ENCODE measurements at regions not wholly inside any gene's neighbourhood (a gene's known extent, or its start where the extent isn't known, plus 50 kb on each side); places are given as distances from the start of the nearest gene placed in this dataset.

DNA sequence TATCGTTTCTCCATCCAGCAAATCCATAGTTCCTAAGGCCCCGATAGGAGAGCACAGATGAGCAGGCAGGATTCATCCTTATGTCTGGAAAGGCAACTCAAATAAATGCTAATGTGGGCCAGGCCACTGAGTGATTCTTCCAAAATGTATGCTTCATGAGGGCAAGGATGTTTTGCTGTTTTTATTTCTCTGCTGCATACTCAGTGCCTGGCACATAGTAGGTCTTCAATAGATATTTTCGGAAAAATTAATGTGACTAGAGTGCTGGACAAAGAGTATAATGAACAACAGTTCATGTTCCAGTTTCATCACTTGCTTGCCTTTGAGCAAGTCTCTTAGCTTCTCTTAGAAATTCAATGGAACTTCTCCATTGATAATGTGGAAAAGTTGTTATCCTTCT lies 357.7 kb downstream of the PRDM2 start:
- Mint-ChIP-seq H3K4me3 (ENCODE audit: unreplicated experiment) (no peak overlapping the region), H3K27me3 (ENCODE audit: low read depth) (no peaks in the 10 kb centered on the region), H3K4me1 (ENCODE audit: low read depth) (no peaks in the 10 kb centered on the region), H3K27ac (ENCODE audit: unreplicated experiment) (no peak overlapping the region), H3K36me3 (ENCODE audit: low read depth) (no peaks in the 10 kb centered on the region), H3K9me3 (ENCODE audit: low read depth) (peaks cover 43% of the 10 kb centered on the region)
- TF ChIP-seq, protein P1, sequence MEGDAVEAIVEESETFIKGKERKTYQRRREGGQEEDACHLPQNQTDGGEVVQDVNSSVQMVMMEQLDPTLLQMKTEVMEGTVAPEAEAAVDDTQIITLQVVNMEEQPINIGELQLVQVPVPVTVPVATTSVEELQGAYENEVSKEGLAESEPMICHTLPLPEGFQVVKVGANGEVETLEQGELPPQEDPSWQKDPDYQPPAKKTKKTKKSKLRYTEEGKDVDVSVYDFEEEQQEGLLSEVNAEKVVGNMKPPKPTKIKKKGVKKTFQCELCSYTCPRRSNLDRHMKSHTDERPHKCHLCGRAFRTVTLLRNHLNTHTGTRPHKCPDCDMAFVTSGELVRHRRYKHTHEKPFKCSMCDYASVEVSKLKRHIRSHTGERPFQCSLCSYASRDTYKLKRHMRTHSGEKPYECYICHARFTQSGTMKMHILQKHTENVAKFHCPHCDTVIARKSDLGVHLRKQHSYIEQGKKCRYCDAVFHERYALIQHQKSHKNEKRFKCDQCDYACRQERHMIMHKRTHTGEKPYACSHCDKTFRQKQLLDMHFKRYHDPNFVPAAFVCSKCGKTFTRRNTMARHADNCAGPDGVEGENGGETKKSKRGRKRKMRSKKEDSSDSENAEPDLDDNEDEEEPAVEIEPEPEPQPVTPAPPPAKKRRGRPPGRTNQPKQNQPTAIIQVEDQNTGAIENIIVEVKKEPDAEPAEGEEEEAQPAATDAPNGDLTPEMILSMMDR (IDR thresholded peaks at IDR 0.05): no peak
- DNase-seq (ENCODE audit: low spot score): no peak

DNA sequence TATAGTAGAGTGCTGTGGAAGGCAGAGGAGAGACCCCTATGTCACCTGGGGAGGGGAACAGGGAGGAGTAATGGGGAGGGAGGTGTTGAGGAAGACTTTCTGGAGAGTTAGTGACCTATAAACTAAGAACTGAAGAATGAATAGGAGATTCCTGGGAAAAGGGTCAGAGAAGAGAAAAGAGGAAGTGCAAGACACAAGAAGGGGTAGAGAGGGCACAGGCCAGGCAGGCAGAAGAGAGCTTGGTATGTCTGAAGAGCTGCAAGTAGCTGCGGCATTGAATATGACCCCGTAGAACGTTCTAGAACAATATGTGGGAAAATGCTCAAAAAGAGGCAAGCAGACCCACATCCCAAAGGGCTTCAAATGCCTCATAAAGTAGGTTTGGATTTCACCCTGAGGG lies 361.2 kb downstream of the PRDM2 start:
- H3K4me3 Mint-ChIP-seq (ENCODE audit: unreplicated experiment): no peak overlapping the region
- H3K27ac Mint-ChIP-seq (ENCODE audit: unreplicated experiment): no peak overlapping the region
- H3K27me3 Mint-ChIP-seq (ENCODE audit: low read depth): no peaks in the 10 kb centered on the region
- no peak for DNase-seq (ENCODE audit: low spot score)
- no peaks in the 10 kb centered on the region for H3K36me3 Mint-ChIP-seq (ENCODE audit: low read depth)
- H3K4me1 Mint-ChIP-seq (ENCODE audit: low read depth): no peaks in the 10 kb centered on the region
- peaks cover 26% of the 10 kb centered on the region for H3K9me3 Mint-ChIP-seq (ENCODE audit: low read depth)
- TF ChIP-seq, protein P1 (IDR thresholded peaks at IDR 0.05): no peak

DNA sequence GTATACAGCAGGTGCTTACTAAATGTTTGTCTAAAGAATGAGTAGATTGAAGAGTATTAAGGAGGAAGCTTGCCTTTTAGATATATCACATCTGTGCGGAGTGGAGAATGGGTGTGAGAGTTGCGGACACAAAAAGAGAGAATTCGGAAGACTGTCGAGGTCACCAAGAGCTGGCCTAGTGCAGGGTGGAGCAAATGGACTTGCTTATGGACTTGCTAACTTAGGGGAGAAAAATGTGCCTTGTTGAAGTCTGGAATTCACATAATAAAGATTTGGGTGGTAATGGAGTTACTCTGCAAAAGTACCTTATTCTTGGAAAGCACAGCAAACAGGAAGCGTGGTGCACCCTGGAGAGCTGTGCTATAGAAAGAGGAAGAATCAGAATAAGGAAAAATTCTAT lies 361.7 kb downstream of the PRDM2 start:
- Mint-ChIP-seq H3K27me3 (ENCODE audit: low read depth) (no peaks in the 10 kb centered on the region), H3K4me1 (ENCODE audit: low read depth) (no peaks in the 10 kb centered on the region), H3K36me3 (ENCODE audit: low read depth) (no peaks in the 10 kb centered on the region), H3K9me3 (ENCODE audit: low read depth) (peaks cover 29% of the 10 kb centered on the region), H3K4me3 (ENCODE audit: unreplicated experiment) (no peak overlapping the region), H3K27ac (ENCODE audit: unreplicated experiment) (no peak overlapping the region)
- TF ChIP-seq, protein P1 (IDR thresholded peaks at IDR 0.05): no peak
- DNase-seq (ENCODE audit: low spot score): no peak

DNA sequence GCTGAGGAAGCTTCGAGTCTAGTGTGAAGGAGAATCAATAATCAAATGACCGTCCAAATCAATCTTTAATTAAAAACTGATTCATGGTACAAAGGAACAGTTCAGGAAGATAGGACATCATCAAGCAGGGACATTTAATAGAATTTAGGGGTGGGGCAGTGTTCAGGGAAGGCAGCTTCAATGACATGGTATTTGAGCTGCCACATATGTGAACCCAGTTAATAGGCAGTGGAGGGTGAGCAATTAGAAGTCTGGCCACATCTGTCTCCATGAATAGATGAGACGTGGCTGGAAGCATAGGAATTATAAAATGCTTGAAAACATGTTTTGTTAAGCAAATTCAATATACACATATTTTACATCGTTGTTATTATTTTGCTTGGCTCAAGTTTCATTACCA lies 362.7 kb downstream of the PRDM2 start:
- Mint-ChIP-seq H3K9me3 (ENCODE audit: low read depth) (peaks cover 31% of the 10 kb centered on the region), H3K36me3 (ENCODE audit: low read depth) (no peaks in the 10 kb centered on the region), H3K4me3 (ENCODE audit: unreplicated experiment) (no peak overlapping the region), H3K4me1 (ENCODE audit: low read depth) (no peaks in the 10 kb centered on the region), H3K27me3 (ENCODE audit: low read depth) (no peaks in the 10 kb centered on the region), H3K27ac (ENCODE audit: unreplicated experiment) (no peak overlapping the region)
- DNase-seq (ENCODE audit: low spot score): no peak
- TF ChIP-seq, protein P1 (IDR thresholded peaks at IDR 0.05): no peak

DNA sequence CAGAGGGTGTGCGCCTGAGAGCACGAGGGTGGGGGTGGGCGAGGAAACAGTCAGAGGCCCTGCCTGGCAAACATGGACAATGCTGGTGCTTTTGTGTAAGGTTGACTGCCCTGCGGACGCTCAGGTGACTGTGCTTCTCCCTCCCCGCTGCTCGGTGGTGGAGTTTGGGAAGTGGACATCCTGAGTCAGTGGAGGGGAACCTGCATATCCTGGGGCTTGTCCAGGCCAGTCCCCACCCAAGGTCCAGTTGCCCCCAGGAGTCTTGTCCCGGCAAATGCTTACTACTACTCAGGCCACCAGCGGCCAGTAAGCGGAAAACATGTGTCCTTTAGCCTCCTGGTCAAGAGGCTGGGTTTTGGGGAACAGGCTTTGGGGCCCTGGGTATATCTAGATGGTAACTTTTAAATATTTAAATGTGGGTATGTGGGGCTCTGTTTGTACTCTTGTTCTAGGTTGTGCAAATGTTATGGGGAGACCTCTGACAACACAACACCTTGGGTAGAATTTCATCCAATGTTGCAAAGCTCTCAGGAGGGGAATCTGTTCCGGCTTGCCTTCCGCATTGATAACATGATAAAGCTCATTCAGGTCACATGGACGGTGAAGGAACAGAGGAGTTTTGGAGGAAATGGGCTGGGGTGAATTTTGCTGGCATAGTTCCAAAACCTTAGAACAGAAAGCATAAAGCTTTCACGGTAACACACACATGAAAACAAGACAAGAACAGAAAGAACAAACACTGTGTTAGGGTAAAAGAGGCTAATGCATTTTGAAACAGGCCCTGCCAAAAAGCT lies 364.9 kb downstream of the PRDM2 start:
- no peak overlapping the region for H3K27ac Mint-ChIP-seq (ENCODE audit: unreplicated experiment)
- no peak overlapping the region for H3K4me3 Mint-ChIP-seq (ENCODE audit: unreplicated experiment)
- H3K36me3 Mint-ChIP-seq (ENCODE audit: low read depth): no peaks in the 10 kb centered on the region
- TF ChIP-seq, protein P1 (IDR thresholded peaks at IDR 0.05): no peak
- no peaks in the 10 kb centered on the region for H3K27me3 Mint-ChIP-seq (ENCODE audit: low read depth)
- H3K9me3 Mint-ChIP-seq (ENCODE audit: low read depth): peaks cover 18% of the 10 kb centered on the region
- H3K4me1 Mint-ChIP-seq (ENCODE audit: low read depth): no peaks in the 10 kb centered on the region
- no peak for DNase-seq (ENCODE audit: low spot score)

Data from chondrocyte (in vitro differentiated cells).